ENCODE measurements at regions not wholly inside any gene's neighbourhood (a gene's known extent, or its start where the extent isn't known, plus 50 kb on each side); places are given as distances from the start of the nearest gene placed in this dataset.
"Not testable (repeated sequence)": the region's sequence is repeated elsewhere in the genome, so short reads cannot be mapped to it uniquely, and the experiment has no call there.

- DNase-seq, result peak in 1 of 3 experiments; percentile 78
These were observed 909.7 kb upstream of the AUTS2 start for GRCh38 chr7:68688416-68689086.

DNA sequence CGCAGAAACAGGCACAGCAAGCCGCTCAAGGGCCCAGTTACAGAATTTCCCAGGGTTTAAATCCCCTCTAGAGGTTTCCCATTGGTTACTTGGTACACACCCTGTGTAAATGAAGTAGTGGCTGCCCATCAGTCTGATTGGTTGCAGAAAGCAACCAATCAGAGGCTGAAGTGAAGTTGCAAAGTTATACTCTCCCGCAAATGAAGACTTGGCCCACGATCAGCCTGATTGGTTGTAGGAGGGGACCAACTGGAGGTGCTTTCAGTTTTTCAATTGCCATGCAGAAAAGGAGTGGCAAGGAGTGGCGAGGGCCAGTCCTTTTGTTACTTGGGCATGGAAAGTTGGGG is 909.2 kb upstream of the AUTS2 start:
- no peak for DNase-seq

DNA sequence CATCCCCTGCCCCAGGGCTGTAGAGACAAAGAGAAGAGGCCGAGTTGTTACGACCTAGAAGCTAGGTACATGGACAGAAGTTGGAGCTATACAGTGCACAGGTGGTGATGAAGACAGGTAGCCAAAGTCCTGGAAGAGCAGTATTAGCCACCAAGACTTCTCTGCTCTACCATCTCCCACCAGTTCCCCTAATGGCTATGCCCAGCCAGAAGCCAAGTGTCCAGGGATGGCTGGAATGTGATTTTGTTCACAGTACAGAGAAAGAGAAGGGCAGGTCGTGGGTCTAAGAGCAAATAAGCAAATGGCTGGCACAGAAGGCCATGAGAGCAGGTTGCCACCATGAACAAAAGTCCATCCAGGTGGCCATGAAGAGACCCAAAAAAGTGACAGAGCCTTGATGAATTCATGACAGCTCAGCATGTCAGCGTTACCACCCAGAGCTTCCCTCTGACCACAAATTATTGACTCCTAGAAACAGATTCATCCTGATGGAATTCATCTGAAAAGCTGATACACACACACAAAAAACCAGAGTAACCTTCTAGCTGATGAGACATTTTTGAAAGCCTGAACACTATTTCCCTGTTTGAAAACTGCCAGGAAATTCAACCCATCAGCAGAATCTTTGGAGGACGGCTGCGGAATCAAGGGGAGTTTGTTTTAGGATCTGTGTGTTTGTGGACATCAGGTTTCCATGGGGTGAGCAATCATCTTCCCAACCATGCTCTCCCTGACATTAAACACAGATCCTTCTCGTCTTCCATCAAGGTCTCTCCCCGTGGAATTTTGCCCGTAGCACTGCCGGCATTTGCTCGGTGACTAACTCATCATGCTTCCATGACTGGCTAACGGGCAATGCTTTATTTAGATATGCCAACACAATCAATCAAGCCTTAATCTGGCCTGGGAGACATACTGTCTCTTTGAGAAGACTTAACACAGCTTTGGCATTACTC is 906.7 kb upstream of the AUTS2 start:
- DNase-seq, result no peak

GRCh38 chr7:68692511-68692910 is 905.8 kb upstream of the AUTS2 start:
- no peak for DNase-seq

DNA sequence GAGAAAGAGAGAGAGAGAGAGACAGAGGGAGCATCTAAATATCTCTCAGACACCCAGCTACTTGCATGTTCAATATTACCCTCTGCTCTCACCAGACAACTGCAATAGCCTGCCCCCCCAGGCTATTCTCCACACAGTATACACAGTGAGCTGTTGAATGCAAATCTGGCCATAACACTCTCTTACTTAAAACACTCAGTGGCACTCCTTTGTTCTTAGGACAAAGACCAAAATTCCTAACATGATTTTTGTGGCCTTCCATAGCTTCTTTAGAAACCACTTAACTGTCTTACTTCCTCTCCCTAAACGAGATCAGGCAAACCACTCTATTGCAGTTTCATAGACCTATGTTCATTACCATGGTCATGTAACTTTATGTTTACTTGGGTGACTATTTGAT is 903.6 kb upstream of the AUTS2 start:
- DNase-seq, result no peak

DNA sequence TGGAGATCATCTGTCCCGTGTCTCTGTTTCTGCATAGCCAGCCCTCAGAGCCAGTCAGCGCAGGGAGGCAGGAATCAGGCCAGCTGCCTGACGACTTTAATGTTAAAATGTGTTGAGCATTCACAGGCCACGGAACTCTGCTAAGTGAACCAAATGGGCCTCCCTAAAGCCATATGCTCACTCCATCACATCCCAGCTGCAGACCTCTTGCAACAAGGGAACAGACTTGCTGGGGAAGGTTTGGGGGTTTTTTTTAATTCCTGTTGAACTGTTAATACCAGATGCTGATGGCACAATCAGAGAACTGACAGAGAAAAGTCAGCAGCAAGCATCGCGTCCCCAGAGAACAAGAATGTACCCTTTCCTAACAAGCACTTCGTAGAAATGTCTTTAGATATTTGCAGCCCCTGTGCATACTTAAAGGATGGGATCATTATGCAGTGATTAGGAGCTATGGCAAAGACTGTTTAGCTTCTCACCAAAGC is 900.4 kb upstream of the AUTS2 start:
- no peak for DNase-seq

DNA sequence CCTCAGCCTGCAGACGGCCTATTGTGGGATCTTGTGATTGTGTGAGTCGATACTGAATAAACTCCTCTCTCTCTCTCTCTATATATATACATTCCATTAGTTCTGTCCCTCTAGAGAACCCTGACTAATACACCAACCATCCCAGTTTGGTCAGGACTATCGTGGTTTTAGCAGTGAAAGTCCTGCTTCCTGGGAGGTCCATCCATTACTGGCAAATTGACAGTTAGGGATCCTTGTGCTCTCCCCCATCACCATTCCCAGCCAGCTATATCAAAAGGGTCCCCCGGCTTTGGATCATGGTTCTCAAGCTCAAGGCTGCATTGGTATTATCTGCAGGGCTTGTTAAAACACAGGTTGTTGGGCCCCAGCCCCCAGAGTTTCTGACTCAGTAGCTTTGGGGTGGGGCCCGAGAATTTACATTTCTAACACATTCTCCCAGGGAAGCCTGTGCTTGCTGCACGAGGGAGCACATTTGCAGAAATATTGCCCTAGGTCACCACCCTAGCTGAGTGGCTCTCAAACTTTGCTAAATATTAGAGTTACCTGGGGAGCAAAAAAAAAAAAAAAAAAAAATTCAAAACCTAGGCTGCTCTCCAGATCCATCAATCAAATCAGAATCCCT is 899.1 kb upstream of the AUTS2 start:
- no peak for DNase-seq

GRCh38 chr7:68700414-68700813 is 897.9 kb upstream of the AUTS2 start:
- DNase-seq, result peak in 1 of 3 experiments; percentile 21

DNA sequence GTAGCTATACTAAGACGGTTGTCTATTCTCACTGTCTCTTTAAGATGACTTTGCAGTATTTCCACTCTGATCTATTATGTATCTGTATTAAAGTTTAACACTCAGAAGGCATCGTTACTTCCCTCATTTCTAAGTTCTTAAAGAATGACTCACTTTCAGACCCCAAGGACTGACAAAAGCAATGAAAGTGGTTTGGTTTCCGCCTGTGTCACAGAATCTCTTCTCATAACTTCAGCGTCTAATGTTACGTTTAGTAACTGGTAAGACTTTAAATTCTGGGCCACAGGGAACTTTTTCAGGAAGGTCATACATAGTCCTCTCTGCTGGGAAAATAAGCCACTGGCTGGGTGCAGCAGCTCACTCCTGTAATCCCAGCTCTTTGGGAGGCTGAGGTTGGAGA is 892.0 kb upstream of the AUTS2 start:
- DNase-seq, result no peak

GRCh38 chr7:68707159-68707558 is 891.1 kb upstream of the AUTS2 start:
- DNase-seq, result no peak

DNA sequence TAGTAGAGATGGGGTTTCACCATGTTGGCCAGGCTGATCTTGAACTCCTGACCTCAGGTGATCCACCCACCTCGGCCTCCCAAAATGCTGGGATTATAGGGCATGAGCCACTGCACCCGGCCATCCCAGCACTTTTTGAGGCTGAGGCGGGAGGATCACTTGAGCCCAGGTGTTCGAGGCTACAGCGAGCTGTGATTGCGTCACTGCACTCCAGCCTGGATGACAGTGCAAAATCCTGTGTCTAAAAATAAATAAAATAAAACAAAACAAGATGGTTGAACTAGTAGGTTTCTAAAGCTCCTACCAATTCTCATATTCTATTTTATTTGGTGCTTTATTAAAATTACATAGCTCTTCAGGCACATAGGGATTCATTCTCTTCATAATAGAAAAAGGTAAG is 890.3 kb upstream of the AUTS2 start:
- DNase-seq, result no peak

- no peak for DNase-seq
These were observed 885.2 kb upstream of the AUTS2 start for GRCh38 chr7:68712956-68713495.

- DNase-seq, result not testable (repeated sequence)
These were observed 884.1 kb upstream of the AUTS2 start for GRCh38 chr7:68714135-68714534.

GRCh38 chr7:68715907-68716306 is 882.4 kb upstream of the AUTS2 start:
- DNase-seq, result no peak

DNA sequence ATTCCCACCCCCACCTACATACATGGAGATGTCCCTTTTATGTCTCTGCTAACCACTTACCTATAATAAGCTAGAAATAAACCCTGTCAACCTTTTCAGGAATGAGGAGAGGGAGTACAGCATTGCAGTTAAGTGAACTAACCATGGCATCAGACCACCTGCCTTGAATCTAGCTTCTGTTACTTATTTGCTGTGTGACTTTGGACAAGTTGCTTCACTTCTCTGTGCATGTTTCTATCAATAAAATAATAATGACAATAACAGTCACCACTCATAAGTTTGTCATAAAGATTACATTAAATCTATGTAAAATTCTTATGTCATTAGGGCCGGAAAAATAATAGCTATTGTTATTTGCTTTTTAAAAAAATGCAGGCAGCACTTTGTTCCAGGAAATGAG is 881.1 kb upstream of the AUTS2 start:
- DNase-seq, result no peak

DNA sequence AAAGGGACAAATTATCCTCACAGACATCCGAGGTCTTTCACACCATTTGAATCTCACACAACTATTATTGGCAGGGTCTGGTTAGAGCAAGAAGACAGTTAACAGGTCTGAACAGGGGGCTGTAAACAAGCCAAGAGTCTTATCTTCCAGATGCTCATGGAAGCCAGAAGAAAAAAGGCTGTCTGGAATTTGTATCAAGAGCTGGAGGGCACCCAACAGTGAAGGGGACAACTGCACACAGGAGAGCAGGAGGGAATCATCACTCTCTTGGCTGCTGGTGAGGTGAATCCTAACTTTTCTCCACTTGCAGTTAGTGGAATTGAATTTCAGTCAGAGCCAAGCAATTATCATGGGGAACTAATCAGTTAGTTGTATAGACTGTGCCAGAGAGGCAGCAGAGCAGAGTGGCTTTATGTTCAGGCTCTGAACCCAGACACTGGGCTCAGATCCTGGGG is 880.2 kb upstream of the AUTS2 start:
- no peak for DNase-seq

DNA sequence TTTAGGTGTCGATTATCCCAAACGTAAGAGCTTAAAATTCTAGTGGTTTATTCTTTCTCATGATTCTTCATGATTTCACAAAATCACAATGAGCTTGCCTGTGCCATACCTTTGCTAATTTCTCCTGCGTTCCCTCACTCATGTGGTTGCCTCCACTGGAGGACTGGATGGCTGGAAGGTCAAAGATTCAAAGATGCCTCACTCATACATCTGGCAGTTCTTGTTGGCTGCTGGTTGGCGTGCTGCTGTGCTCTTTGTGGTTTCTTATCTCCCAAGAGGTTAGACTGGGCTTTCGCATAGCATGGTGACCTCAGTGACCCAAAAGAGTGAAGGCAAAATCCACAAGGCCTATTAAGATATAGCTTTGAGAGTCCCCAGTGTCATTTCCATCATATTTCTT is 877.6 kb upstream of the AUTS2 start:
- DNase-seq, result no peak

DNA sequence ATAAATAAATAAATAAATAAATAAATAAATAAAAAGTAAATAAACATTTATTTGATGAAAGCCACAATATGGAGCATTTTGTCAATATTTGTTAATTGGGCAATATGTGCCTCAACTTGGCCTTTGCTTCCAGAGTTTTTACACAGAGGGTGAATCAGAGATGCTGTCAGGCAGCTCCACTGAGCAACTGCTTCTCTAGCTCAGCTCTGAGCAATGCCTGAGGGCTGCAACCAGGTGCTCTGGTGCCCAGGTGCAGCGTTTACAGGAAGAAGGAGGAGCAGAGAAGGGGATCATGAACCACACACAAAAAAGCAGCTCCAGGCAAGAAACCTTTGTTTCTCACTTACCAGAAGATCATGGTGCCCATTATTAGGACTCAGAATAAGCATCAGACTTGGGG is 876.2 kb upstream of the AUTS2 start:
- no peak for DNase-seq

DNA sequence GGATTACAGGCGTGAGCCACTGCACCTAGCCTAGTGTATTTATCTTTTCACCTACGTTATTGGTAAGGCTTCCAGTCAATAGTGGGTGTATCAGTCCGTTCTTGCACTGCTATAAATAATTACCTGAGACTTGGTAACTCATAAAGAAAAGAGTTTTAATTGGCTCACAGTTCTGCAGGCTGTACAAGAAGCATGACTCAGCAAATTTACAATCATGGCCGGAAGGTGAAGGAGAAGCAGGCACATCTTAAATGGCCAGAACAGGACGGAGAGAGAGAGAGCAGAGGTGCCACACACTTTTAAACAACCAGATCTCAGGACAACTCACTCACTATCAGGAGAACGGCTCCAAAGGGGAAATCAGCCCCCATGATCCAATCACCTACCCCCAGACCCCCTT is 873.3 kb upstream of the AUTS2 start:
- DNase-seq, result no peak

GRCh38 chr7:68725843-68726785 is 872.2 kb upstream of the AUTS2 start:
- no peak for DNase-seq

- DNase-seq, result not testable (repeated sequence)
These were observed 869.6 kb upstream of the AUTS2 start for GRCh38 chr7:68728720-68729119.

DNA sequence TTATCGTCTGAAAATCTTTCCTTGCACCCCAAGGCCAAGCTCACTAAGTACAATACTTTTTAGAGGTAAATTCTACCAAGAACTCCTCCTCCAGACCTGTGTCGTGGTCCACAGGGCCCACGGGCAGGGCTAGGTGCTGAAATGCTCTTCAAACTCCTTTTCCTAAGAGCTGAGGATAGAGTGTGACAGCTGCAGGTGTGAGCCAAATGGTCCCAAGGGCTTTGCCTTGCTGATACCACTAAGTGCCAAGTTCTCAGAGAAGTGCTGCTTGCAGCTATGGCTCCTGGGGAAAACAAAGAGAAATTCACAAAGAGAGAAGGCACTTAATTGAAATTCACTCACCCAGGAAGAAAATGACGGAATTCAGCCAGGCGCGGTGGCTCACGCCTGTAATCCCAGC is 868.9 kb upstream of the AUTS2 start:
- peak in 1 of 3 experiments; percentile 89 for DNase-seq

Measured in NCI-H1417 (cell line).